ENCODE measurements at regions not wholly inside any gene's neighbourhood (a gene's known extent, or its start where the extent isn't known, plus 50 kb on each side); places are given as distances from the start of the nearest gene placed in this dataset.

GRCh38 chr6:166697113-166697512, 70.1 kb upstream of the RPS6KA2 start:
- BruUV-seq (replicated peaks): no TSS peak
- intact Hi-C loops (cut with micrococcal nuclease; ENCODE audit: unreplicated experiment): no loop called here
- CTCF ChIA-PET: interaction anchor here (0.9 kb wide), 1 partner anchor 10 kb away, joined by 3 read pairs; no protein-coding TSS in a partner anchor

GRCh38 chr6:166693880-166694279, 66.8 kb upstream of the RPS6KA2 start:
- Mint-ChIP-seq H3K4me3 (ENCODE audit: low read depth, unreplicated experiment) (no peak overlapping the region), H3K27ac (ENCODE audit: unreplicated experiment) (no peak overlapping the region), H3K4me1 (ENCODE audit: low read depth, unreplicated experiment) (peaks cover 20% of the 10 kb centered on the region), H3K27me3 (ENCODE audit: unreplicated experiment) (no peaks in the 10 kb centered on the region), H3K9me3 (ENCODE audit: low read depth, unreplicated experiment) (no peaks in the 10 kb centered on the region), H3K36me3 (ENCODE audit: insufficient read depth, unreplicated experiment) (no peaks in the 10 kb centered on the region)
- BruUV-seq (replicated peaks): no TSS peak
- intact Hi-C loops (cut with micrococcal nuclease; ENCODE audit: unreplicated experiment): no loop called here
- no peak for DNase-seq
- CTCF ChIA-PET: no interaction called here
- TF ChIP-seq CTCF (IDR thresholded peaks at IDR 0.05; ENCODE audit: unreplicated experiment): no peak

More at GRCh38 chr6:166697113-166697512, 70.1 kb upstream of the RPS6KA2 start:
- DNase-seq: no peak
- Mint-ChIP-seq H3K27me3 (ENCODE audit: unreplicated experiment) (peaks cover 10% of the 10 kb centered on the region), H3K9me3 (ENCODE audit: low read depth, unreplicated experiment) (no peaks in the 10 kb centered on the region), H3K27ac (ENCODE audit: unreplicated experiment) (no peak overlapping the region), H3K36me3 (ENCODE audit: insufficient read depth, unreplicated experiment) (no peaks in the 10 kb centered on the region), H3K4me3 (ENCODE audit: low read depth, unreplicated experiment) (no peak overlapping the region), H3K4me1 (ENCODE audit: low read depth, unreplicated experiment) (peaks cover 6% of the 10 kb centered on the region)
- no peak for TF ChIP-seq CTCF (IDR thresholded peaks at IDR 0.05; ENCODE audit: unreplicated experiment)

GRCh38 chr6:166692723-166693302, 65.8 kb upstream of the RPS6KA2 start:
- no TSS peak for BruUV-seq (replicated peaks)
- H3K36me3 Mint-ChIP-seq (ENCODE audit: insufficient read depth, unreplicated experiment): no peaks in the 10 kb centered on the region
- DNase-seq: no peak
- peaks cover 20% of the 10 kb centered on the region for H3K4me1 Mint-ChIP-seq (ENCODE audit: low read depth, unreplicated experiment)
- intact Hi-C loops (cut with micrococcal nuclease; ENCODE audit: unreplicated experiment): no loop called here
- no peak for TF ChIP-seq CTCF (IDR thresholded peaks at IDR 0.05; ENCODE audit: unreplicated experiment)
- no peak overlapping the region for H3K4me3 Mint-ChIP-seq (ENCODE audit: low read depth, unreplicated experiment)
- no peaks in the 10 kb centered on the region for H3K27me3 Mint-ChIP-seq (ENCODE audit: unreplicated experiment)
- H3K9me3 Mint-ChIP-seq (ENCODE audit: low read depth, unreplicated experiment): no peaks in the 10 kb centered on the region
- H3K27ac Mint-ChIP-seq (ENCODE audit: unreplicated experiment): no peak overlapping the region
- CTCF ChIA-PET: no interaction called here

GRCh38 chr6:166691746-166692145, 64.7 kb upstream of the RPS6KA2 start:
- no TSS peak for BruUV-seq (replicated peaks)
- Mint-ChIP-seq H3K27ac (ENCODE audit: unreplicated experiment) (peak overlapping the region; percentile 19), H3K36me3 (ENCODE audit: insufficient read depth, unreplicated experiment) (no peaks in the 10 kb centered on the region), H3K4me1 (ENCODE audit: low read depth, unreplicated experiment) (peaks cover 20% of the 10 kb centered on the region), H3K27me3 (ENCODE audit: unreplicated experiment) (no peaks in the 10 kb centered on the region), H3K4me3 (ENCODE audit: low read depth, unreplicated experiment) (no peak overlapping the region), H3K9me3 (ENCODE audit: low read depth, unreplicated experiment) (no peaks in the 10 kb centered on the region)
- TF ChIP-seq CTCF (IDR thresholded peaks at IDR 0.05; ENCODE audit: unreplicated experiment): no peak
- intact Hi-C loops (cut with micrococcal nuclease; ENCODE audit: unreplicated experiment): no loop called here
- no peak for DNase-seq
- CTCF ChIA-PET: no interaction called here

Data from Calu3 (cell line).